Naive thymus-derived CD4-positive, alpha-beta T cell (primary cell): ENCODE measurements at regions not wholly inside any gene's neighbourhood (a gene's known extent, or its start where the extent isn't known, plus 50 kb on each side); places are given as distances from the start of the nearest gene placed in this dataset.

Experiments
- ATAC-seq: fragments of 150-1000 bp; cut with Tn5 transposase; 2 replicates; pipeline ENCODE4 v1.10.0; 2021; ENCODE audit warnings: mild to moderate bottlenecking, moderate library complexity
- CTCF ChIA-PET: fragments of 350-600 bp; sonication (Branson Sonifier 250); formaldehyde crosslinking; loops from one replicate; lab custom pipeline; 2021; ENCODE audit warnings: antibody characterized with exemption; lab: Charles Lee
- POLR2A ChIA-PET: fragments of 350-600 bp; sonication (Branson Sonifier 250); formaldehyde crosslinking; loops from one replicate; lab custom pipeline; 2021; ENCODE audit warnings: antibody characterized with exemption, inconsistent platforms; lab: Charles Lee
- DNase-seq, 9 donors: peaks; one replicate each; pipeline versions ENCODE4 v3.0.0 to v3.0.0-alpha.2; 2020 to 2022; ENCODE audit warnings: mixed read lengths in 1 of 9
- H3K27ac ChIP-seq: one replicate; pipeline ENCODE4 v1.7.0; 2013; ENCODE audit warnings: mild to moderate bottlenecking, low read depth, low read length, moderate library complexity
- H3K27me3 ChIP-seq, 2 donors: one replicate each; pipeline ENCODE4 v1.7.0; 2013; ENCODE audit warnings: low read length in 2 of 2, mild to moderate bottlenecking in 2 of 2, moderate library complexity in 2 of 2; ENCODE audit not compliant: control insufficient read depth in 2 of 2, insufficient read depth in 2 of 2
- H3K36me3 ChIP-seq, 3 experiments: 1 replicate in 2 of 3; 2 replicates in 1 of 3; pipeline ENCODE4 v1.7.0; 2013; ENCODE audit warnings: low read length in 3 of 3, mild to moderate bottlenecking in 3 of 3, moderate library complexity in 1 of 3; ENCODE audit not compliant: insufficient read depth in 3 of 3, control insufficient read depth in 2 of 3
- H3K4me1 ChIP-seq, 2 donors: one replicate each; pipeline ENCODE4 v1.7.0; 2013; ENCODE audit warnings: low read length in 2 of 2, mild to moderate bottlenecking in 2 of 2, moderate library complexity in 1 of 2; ENCODE audit not compliant: control insufficient read depth in 2 of 2, insufficient read depth in 2 of 2
- H3K4me3 ChIP-seq: 2 replicates; pipeline ENCODE4 v1.7.0; 2013; ENCODE audit warnings: mild to moderate bottlenecking, low read length
- H3K9me3 ChIP-seq, 3 experiments: 1 replicate in 2 of 3; 2 replicates in 1 of 3; pipeline ENCODE4 v1.7.0; 2013; ENCODE audit warnings: low read length in 3 of 3; ENCODE audit not compliant: control insufficient read depth in 2 of 3
- H3K27ac Mint-ChIP-seq, 9 donors: one replicate each; pipeline ENCODE4 v1.8.0; 2020 to 2022; ENCODE audit warnings: mixed read lengths in 9 of 9, mild to moderate bottlenecking in 8 of 9, moderate library complexity in 5 of 9, inconsistent platforms in 2 of 9
- H3K27me3 Mint-ChIP-seq, 5 donors: one replicate each; pipeline ENCODE4 v1.8.0; 2021 to 2022; ENCODE audit warnings: mixed read lengths in 5 of 5, mild to moderate bottlenecking in 1 of 5
- H3K36me3 Mint-ChIP-seq, 5 donors: one replicate each; pipeline ENCODE4 v1.8.0; 2020 to 2022; ENCODE audit warnings: mixed read lengths in 5 of 5, mild to moderate bottlenecking in 3 of 5, inconsistent platforms in 1 of 5
- H3K4me1 Mint-ChIP-seq, 7 donors: one replicate each; pipeline ENCODE4 v1.8.0; 2020 to 2022; ENCODE audit warnings: mixed read lengths in 7 of 7, mild to moderate bottlenecking in 3 of 7, inconsistent platforms in 1 of 7
- H3K4me3 Mint-ChIP-seq, 10 donors: one replicate each; pipeline ENCODE4 v1.8.0; 2020 to 2022; ENCODE audit warnings: mild to moderate bottlenecking in 10 of 10, mixed read lengths in 10 of 10, moderate library complexity in 6 of 10, inconsistent platforms in 2 of 10
- H3K9me3 Mint-ChIP-seq, 11 donors: one replicate each; pipeline ENCODE4 v1.8.0; 2020 to 2022; ENCODE audit warnings: mixed read lengths in 11 of 11, mild to moderate bottlenecking in 4 of 11, inconsistent platforms in 1 of 11, moderate library complexity in 1 of 11
- intact Hi-C, 2 donors: fragments of 100-400 bp; cut with micrococcal nuclease; formaldehyde crosslinking; loops; one replicate each; pipeline ENCODE4 v1.15.1; 2023

GRCh38 chr7:116441534-116441933, 58.0 kb upstream of the CAV2 start:
- H3K9me3 Mint-ChIP-seq, result no peaks in the 10 kb centered on the region
- ATAC-seq, result no peak

GRCh38 chr7:116443101-116443523, 56.4 kb upstream of the CAV2 start:
- Histone ChIP-seq H3K36me3 (no peaks in the 10 kb centered on the region), H3K4me1 (no peaks in the 10 kb centered on the region), H3K27ac (no peak overlapping the region), H3K9me3 (no peaks in the 10 kb centered on the region), H3K27me3 (peaks cover 0 to 4% of the 10 kb centered on the region in 2 donors), H3K4me3 (no peak overlapping the region)
- Mint-ChIP-seq H3K27me3 (peaks cover 6 to 24% (median 16%) of the 10 kb centered on the region in 5 donors), H3K9me3 (no peaks in the 10 kb centered on the region), H3K4me1 (no peaks in the 10 kb centered on the region), H3K4me3 (no peak overlapping the region), H3K27ac (no peak overlapping the region), H3K36me3 (no peaks in the 10 kb centered on the region)
- CTCF ChIA-PET, result interaction anchor here (1.2 kb wide), 1 partner anchor 10 kb away, joined by 3 read pairs; no protein-coding TSS in a partner anchor
- intact Hi-C loops, result no loop called here
- POLR2A ChIA-PET, result no interaction called here
- DNase-seq, result no peak
- no peak for ATAC-seq

More at GRCh38 chr7:116441534-116441933, 58.0 kb upstream of the CAV2 start:
- H3K9me3 ChIP-seq, result no peaks in the 10 kb centered on the region
- H3K36me3 ChIP-seq, result no peaks in the 10 kb centered on the region
- H3K4me3 Mint-ChIP-seq, result no peak overlapping the region
- no peaks in the 10 kb centered on the region for H3K4me1 Mint-ChIP-seq
- no peak for DNase-seq
- ChIA-PET POLR2A (no interaction called here), CTCF (no interaction called here)
- H3K27ac ChIP-seq, result no peak overlapping the region
- intact Hi-C loops, result no loop called here
- peaks cover 6 to 18% (median 17%) of the 10 kb centered on the region in 5 donors for H3K27me3 Mint-ChIP-seq
- no peaks in the 10 kb centered on the region for H3K4me1 ChIP-seq
- no peak overlapping the region for H3K27ac Mint-ChIP-seq
- H3K4me3 ChIP-seq, result no peak overlapping the region
- peaks cover 0 to 4% of the 10 kb centered on the region in 2 donors for H3K27me3 ChIP-seq
- H3K36me3 Mint-ChIP-seq, result no peaks in the 10 kb centered on the region

DNA sequence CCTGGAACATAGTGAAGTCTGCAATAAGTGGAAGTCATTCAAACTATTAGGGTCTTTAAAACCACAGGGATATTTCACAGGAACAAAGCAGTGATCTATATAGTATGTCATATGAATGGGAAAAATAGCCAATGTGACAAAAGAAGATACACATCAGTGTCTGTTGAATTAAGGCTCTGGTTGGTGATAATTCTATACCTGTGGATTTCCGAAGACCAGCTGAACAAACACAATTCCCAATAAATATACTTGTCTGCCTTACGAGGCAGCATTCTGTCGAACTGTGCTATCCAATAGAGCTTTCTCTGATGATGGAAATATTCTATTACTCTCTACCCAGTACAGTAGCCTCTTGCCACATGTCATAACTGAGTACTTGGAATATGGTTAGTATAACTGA, 55.9 kb upstream of the CAV2 start:
- ATAC-seq (no peak), DNase-seq (no peak)
- H3K27ac ChIP-seq, result no peak overlapping the region
- no peak overlapping the region for H3K4me3 Mint-ChIP-seq
- POLR2A ChIA-PET, result no interaction called here
- H3K27me3 ChIP-seq, result peaks cover 0 to 4% of the 10 kb centered on the region in 2 donors
- no peaks in the 10 kb centered on the region for H3K4me1 Mint-ChIP-seq
- H3K9me3 ChIP-seq, result no peaks in the 10 kb centered on the region
- H3K27me3 Mint-ChIP-seq, result peaks cover 4 to 24% (median 16%) of the 10 kb centered on the region in 5 donors
- no peaks in the 10 kb centered on the region for H3K36me3 ChIP-seq
- no peaks in the 10 kb centered on the region for H3K36me3 Mint-ChIP-seq
- H3K27ac Mint-ChIP-seq, result no peak overlapping the region
- no peaks in the 10 kb centered on the region for H3K9me3 Mint-ChIP-seq
- H3K4me3 ChIP-seq, result no peak overlapping the region
- CTCF ChIA-PET, result no interaction called here
- intact Hi-C loops, result no loop called here
- H3K4me1 ChIP-seq, result no peaks in the 10 kb centered on the region

- POLR2A ChIA-PET, result no interaction called here
- Mint-ChIP-seq H3K9me3 (no peaks in the 10 kb centered on the region), H3K27me3 (peaks cover 4 to 29% (median 15%) of the 10 kb centered on the region in 5 donors), H3K4me3 (no peak overlapping the region), H3K36me3 (no peaks in the 10 kb centered on the region), H3K4me1 (no peaks in the 10 kb centered on the region), H3K27ac (no peak overlapping the region)
- peaks cover 0 to 4% of the 10 kb centered on the region in 2 donors for H3K27me3 ChIP-seq
- no peaks in the 10 kb centered on the region for H3K9me3 ChIP-seq
- DNase-seq, result no peak
- no peak for ATAC-seq
- H3K4me3 ChIP-seq, result no peak overlapping the region
- CTCF ChIA-PET, result no interaction called here
- intact Hi-C loops, result no loop called here
- no peaks in the 10 kb centered on the region for H3K4me1 ChIP-seq
- H3K27ac ChIP-seq, result no peak overlapping the region
- no peaks in the 10 kb centered on the region for H3K36me3 ChIP-seq
Observed at GRCh38 chr7:116445447-116446211, 53.9 kb upstream of the CAV2 start.

GRCh38 chr7:116446212-116446855, 53.2 kb upstream of the CAV2 start:
- Histone ChIP-seq H3K9me3 (no peaks in the 10 kb centered on the region), H3K4me3 (no peak overlapping the region), H3K36me3 (no peaks in the 10 kb centered on the region), H3K4me1 (no peaks in the 10 kb centered on the region), H3K27ac (no peak overlapping the region), H3K27me3 (peaks cover 0 to 4% of the 10 kb centered on the region in 2 donors)
- CTCF ChIA-PET, result no interaction called here
- ATAC-seq (no peak), DNase-seq (no peak)
- intact Hi-C loops, result no loop called here
- H3K4me1 Mint-ChIP-seq, result no peaks in the 10 kb centered on the region
- POLR2A ChIA-PET, result no interaction called here
- no peaks in the 10 kb centered on the region for H3K36me3 Mint-ChIP-seq
- no peaks in the 10 kb centered on the region for H3K9me3 Mint-ChIP-seq
- no peak overlapping the region for H3K4me3 Mint-ChIP-seq
- H3K27ac Mint-ChIP-seq, result no peak overlapping the region
- H3K27me3 Mint-ChIP-seq, result peaks cover 4 to 29% (median 15%) of the 10 kb centered on the region in 5 donors

DNA sequence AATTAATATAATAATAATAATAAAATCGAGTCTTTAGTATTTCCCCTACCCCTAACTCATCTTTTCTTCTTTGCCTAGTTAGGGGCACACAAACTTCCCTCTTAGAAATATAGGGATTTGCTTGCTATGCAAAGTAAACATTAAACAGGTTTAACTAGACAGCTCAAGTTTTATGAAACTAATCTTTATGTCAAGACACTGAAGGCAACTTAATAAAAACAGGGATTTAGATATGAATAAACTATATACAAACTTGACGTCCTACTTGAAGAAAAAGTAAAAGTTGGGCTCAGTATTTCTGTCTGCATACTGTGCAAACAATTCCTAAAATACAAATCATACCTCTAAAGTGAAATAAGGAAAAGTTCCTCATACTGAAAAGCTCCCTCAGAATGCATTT, 52.1 kb upstream of the CAV2 start:
- Mint-ChIP-seq H3K36me3 (no peaks in the 10 kb centered on the region), H3K4me1 (no peaks in the 10 kb centered on the region), H3K4me3 (no peak overlapping the region), H3K27ac (no peak overlapping the region), H3K9me3 (no peaks in the 10 kb centered on the region), H3K27me3 (peaks cover 4 to 29% (median 15%) of the 10 kb centered on the region in 5 donors)
- peaks cover 0 to 4% of the 10 kb centered on the region in 2 donors for H3K27me3 ChIP-seq
- POLR2A ChIA-PET, result no interaction called here
- no peak overlapping the region for H3K27ac ChIP-seq
- H3K4me1 ChIP-seq, result no peaks in the 10 kb centered on the region
- no peak overlapping the region for H3K4me3 ChIP-seq
- no peak for ATAC-seq
- no peaks in the 10 kb centered on the region for H3K9me3 ChIP-seq
- CTCF ChIA-PET, result no interaction called here
- DNase-seq, result no peak
- H3K36me3 ChIP-seq, result no peaks in the 10 kb centered on the region
- intact Hi-C loops, result no loop called here
